Loucy (cell line): ENCODE measurements at regions not wholly inside any gene's neighbourhood (a gene's known extent, or its start where the extent isn't known, plus 50 kb on each side); places are given as distances from the start of the nearest gene placed in this dataset.

Experiments
- H2AFZ ChIP-seq: fragments of 200-600 bp; sonication (generic); 2 replicates; pipeline ENCODE4 v1.6.0; 2016; ENCODE audit warnings: antibody characterized with exemption, mild to moderate bottlenecking, low read length, moderate library complexity
- H3F3A ChIP-seq: fragments of 200-600 bp; 2 replicates; pipeline ENCODE4 v1.6.0; 2016; ENCODE audit warnings: antibody characterized with exemption, low read depth, mild to moderate bottlenecking
- H3K27me3 ChIP-seq: fragments of 200-600 bp; sonication (generic); 2 replicates; pipeline ENCODE4 v1.6.1; 2014; ENCODE audit warnings: low read length, mild to moderate bottlenecking; ENCODE audit not compliant: insufficient read depth, poor library complexity, severe bottlenecking
- H3K36me3 ChIP-seq: fragments of 200-600 bp; sonication (generic); 2 replicates; pipeline ENCODE4 v1.6.1; 2016; ENCODE audit warnings: low read length; ENCODE audit not compliant: insufficient read depth
- H3K4me1 ChIP-seq: fragments of 200-600 bp; sonication (generic); 2 replicates; pipeline ENCODE4 v1.5.1; 2014; ENCODE audit warnings: low read length, mild to moderate bottlenecking; ENCODE audit not compliant: insufficient read depth, poor library complexity, severe bottlenecking
- H3K4me2 ChIP-seq: fragments of 200-600 bp; sonication (generic); 2 replicates; pipeline ENCODE4 v1.6.0; 2014; ENCODE audit warnings: antibody characterized with exemption, low read length, low read depth, mild to moderate bottlenecking; ENCODE audit not compliant: poor library complexity, severe bottlenecking
- H3K4me3 ChIP-seq: fragments of 200-600 bp; sonication (generic); 2 replicates; pipeline ENCODE4 v1.5.1; 2014; ENCODE audit warnings: low read length, mild to moderate bottlenecking, mixed read lengths; ENCODE audit not compliant: poor library complexity, severe bottlenecking
- H3K79me2 ChIP-seq: fragments of 200-600 bp; sonication (generic); 2 replicates; pipeline ENCODE4 v1.6.1; 2014; ENCODE audit warnings: low read length; ENCODE audit not compliant: insufficient read depth
- H3K9ac ChIP-seq: fragments of 200-600 bp; sonication (generic); 2 replicates; pipeline ENCODE4 v1.6.0; 2014; ENCODE audit warnings: mild to moderate bottlenecking, low read depth, low read length, moderate library complexity; ENCODE audit not compliant: poor library complexity, severe bottlenecking
- H3K9me2 ChIP-seq: fragments of 200-600 bp; sonication (generic); replicated peaks from 2 replicates; pipeline ENCODE4 v1.6.1; 2016; ENCODE audit warnings: low read depth, low read length, mixed read lengths
- H3K9me3 ChIP-seq: fragments of 200-600 bp; sonication (generic); 2 replicates; pipeline ENCODE4 v1.6.1; 2014; ENCODE audit warnings: mild to moderate bottlenecking, antibody characterized with exemption, low read length, low read depth; ENCODE audit not compliant: insufficient read depth
- H4K20me1 ChIP-seq: fragments of 200-600 bp; sonication (generic); 2 replicates; pipeline ENCODE4 v1.6.0; 2014; ENCODE audit warnings: antibody characterized with exemption, low read length, mild to moderate bottlenecking; ENCODE audit not compliant: insufficient read depth, poor library complexity, severe bottlenecking
- CTCF ChIP-seq: fragments of 200-600 bp; sonication (generic); conservative IDR thresholded peaks from 2 replicates; pipeline ENCODE4 v1.5.1; 2014; ENCODE audit warnings: mild to moderate bottlenecking, antibody characterized with exemption, low read length
- EZH2phosphoT487 ChIP-seq: fragments of 200-600 bp; IDR thresholded peaks from 2 replicates; pipeline ENCODE4 v1.6.1; 2018; ENCODE audit warnings: antibody characterized with exemption, mild to moderate bottlenecking, moderate library complexity, borderline replicate concordance

GRCh38 chr7:109021390-109021789 is 451.7 kb downstream of the DNAJB9 start:
- Histone ChIP-seq H3K9ac (no peak overlapping the region), H3K79me2 (no peaks in the 10 kb centered on the region), H3K9me2 (no peaks in the 10 kb centered on the region), H3K4me1 (no peaks in the 10 kb centered on the region), H3F3A (no peaks in the 10 kb centered on the region), H3K27me3 (no peaks in the 10 kb centered on the region), H4K20me1 (no peaks in the 10 kb centered on the region), H3K36me3 (no peaks in the 10 kb centered on the region), H2AFZ (no peak overlapping the region), H3K9me3 (no peaks in the 10 kb centered on the region), H3K4me2 (no peak overlapping the region), H3K4me3 (no peak overlapping the region)
- no peak for TF ChIP-seq EZH2phosphoT487
- no peak for TF ChIP-seq CTCF

GRCh38 chr7:109029866-109030265 is 460.2 kb downstream of the DNAJB9 start:
- Histone ChIP-seq H3K9me2 (no peaks in the 10 kb centered on the region), H2AFZ (no peak overlapping the region), H3K4me1 (no peaks in the 10 kb centered on the region), H3F3A (no peaks in the 10 kb centered on the region), H3K27me3 (no peaks in the 10 kb centered on the region), H3K79me2 (no peaks in the 10 kb centered on the region), H4K20me1 (no peaks in the 10 kb centered on the region), H3K9me3 (no peaks in the 10 kb centered on the region; the same call in 1 of the 2 replicates), H3K4me2 (no peak overlapping the region), H3K36me3 (no peaks in the 10 kb centered on the region), H3K4me3 (no peak overlapping the region), H3K9ac (no peak overlapping the region)
- TF ChIP-seq CTCF (no peak), EZH2phosphoT487 (no peak)

- Histone ChIP-seq H3K4me3 (no peak overlapping the region), H4K20me1 (no peaks in the 10 kb centered on the region), H3K9me2 (no peaks in the 10 kb centered on the region), H3K79me2 (no peaks in the 10 kb centered on the region), H3K27me3 (no peaks in the 10 kb centered on the region), H3K4me1 (no peaks in the 10 kb centered on the region), H2AFZ (no peak overlapping the region), H3F3A (no peaks in the 10 kb centered on the region), H3K4me2 (no peak overlapping the region), H3K9ac (no peak overlapping the region), H3K36me3 (no peaks in the 10 kb centered on the region), H3K9me3 (no peaks in the 10 kb centered on the region)
- TF ChIP-seq CTCF (no peak), EZH2phosphoT487 (no peak)
Observed at GRCh38 chr7:109044691-109045090, 475.0 kb downstream of the DNAJB9 start.
